Ovary (tissue), 3 donors: ENCODE measurements at regions not wholly inside any gene's neighbourhood (a gene's known extent, or its start where the extent isn't known, plus 50 kb on each side); places are given as distances from the start of the nearest gene placed in this dataset.

ENCODE experiments used
- EP300 ChIP-seq: sonication (generic); formaldehyde crosslinking; IDR thresholded peaks from one replicate; pipeline ENCODE4 v1.6.1; 2017; ENCODE audit warnings: antibody characterized with exemption
- TF ChIP-seq, protein P1 (sequence below), 3 donors: fragments of 450-650 bp in 2 of 3; fragments of 200-600 bp in 1 of 3; IDR thresholded peaks; one replicate each; pipeline versions ENCODE4 v1.5.1 to v1.8.0; 2016 to 2022; ENCODE audit warnings: antibody characterized with exemption in 3 of 3, mild to moderate bottlenecking in 1 of 3
- donor health status: DM: no; HTN: no; CAD: no.

DNA sequence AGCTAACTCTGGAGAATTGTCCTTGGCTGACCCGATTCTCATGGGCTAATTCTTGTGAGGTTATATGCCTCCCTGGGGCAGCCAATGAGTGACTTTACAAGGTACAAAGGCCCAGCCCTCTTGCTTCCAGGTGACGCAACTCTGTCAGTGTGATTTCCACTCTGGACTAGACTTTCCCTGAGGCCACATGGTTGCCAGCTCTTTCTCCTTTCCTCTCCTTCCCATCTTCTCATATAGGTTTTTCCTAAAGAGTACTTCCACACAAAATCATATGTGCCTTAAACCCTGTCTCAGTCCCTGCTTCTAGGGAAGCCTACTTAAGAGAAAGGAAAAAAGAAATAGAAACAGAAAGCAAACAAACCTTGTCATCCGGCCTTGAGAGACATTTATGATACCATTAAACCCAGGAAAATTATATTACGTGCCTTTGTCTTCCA is 226.2 kb upstream of the ZSWIM2 start:
- TF ChIP-seq, protein P1, sequence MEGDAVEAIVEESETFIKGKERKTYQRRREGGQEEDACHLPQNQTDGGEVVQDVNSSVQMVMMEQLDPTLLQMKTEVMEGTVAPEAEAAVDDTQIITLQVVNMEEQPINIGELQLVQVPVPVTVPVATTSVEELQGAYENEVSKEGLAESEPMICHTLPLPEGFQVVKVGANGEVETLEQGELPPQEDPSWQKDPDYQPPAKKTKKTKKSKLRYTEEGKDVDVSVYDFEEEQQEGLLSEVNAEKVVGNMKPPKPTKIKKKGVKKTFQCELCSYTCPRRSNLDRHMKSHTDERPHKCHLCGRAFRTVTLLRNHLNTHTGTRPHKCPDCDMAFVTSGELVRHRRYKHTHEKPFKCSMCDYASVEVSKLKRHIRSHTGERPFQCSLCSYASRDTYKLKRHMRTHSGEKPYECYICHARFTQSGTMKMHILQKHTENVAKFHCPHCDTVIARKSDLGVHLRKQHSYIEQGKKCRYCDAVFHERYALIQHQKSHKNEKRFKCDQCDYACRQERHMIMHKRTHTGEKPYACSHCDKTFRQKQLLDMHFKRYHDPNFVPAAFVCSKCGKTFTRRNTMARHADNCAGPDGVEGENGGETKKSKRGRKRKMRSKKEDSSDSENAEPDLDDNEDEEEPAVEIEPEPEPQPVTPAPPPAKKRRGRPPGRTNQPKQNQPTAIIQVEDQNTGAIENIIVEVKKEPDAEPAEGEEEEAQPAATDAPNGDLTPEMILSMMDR (IDR thresholded peaks at IDR 0.05) = no peak
- TF ChIP-seq EP300 = no peak
